OCI-LY1 (cell line): ENCODE measurements at regions not wholly inside any gene's neighbourhood (a gene's known extent, or its start where the extent isn't known, plus 50 kb on each side); places are given as distances from the start of the nearest gene placed in this dataset.

Source experiments
- H2AFZ ChIP-seq: fragments of 200-600 bp; sonication (generic), shearing (Covaris generic); 2 replicates; pipeline ENCODE4 v1.6.0; 2014; ENCODE audit warnings: antibody characterized with exemption, mild to moderate bottlenecking, low read length
- H3F3A ChIP-seq: fragments of 200-600 bp; sonication (generic), shearing (Covaris generic); 2 replicates; pipeline ENCODE4 v1.6.0; 2014; ENCODE audit warnings: mild to moderate bottlenecking, antibody characterized with exemption, low read length, moderate library complexity; ENCODE audit not compliant: insufficient read depth
- H3K27ac ChIP-seq: fragments of 200-600 bp; sonication (generic); 2 replicates; pipeline ENCODE4 v1.5.1; 2014; ENCODE audit warnings: low read length, mixed run types, mild to moderate bottlenecking, low read depth; ENCODE audit not compliant: poor library complexity, severe bottlenecking
- H3K27me3 ChIP-seq: fragments of 200-600 bp; sonication (generic); 2 replicates; pipeline ENCODE4 v1.6.0; 2014; ENCODE audit warnings: antibody characterized with exemption, mild to moderate bottlenecking, low read length, moderate library complexity; ENCODE audit not compliant: insufficient read depth
- H3K36me3 ChIP-seq: fragments of 200-600 bp; sonication (generic); 2 replicates; pipeline ENCODE4 v1.6.1; 2014; ENCODE audit warnings: mild to moderate bottlenecking, antibody characterized with exemption, low read length, moderate library complexity, mixed read lengths; ENCODE audit not compliant: insufficient read depth
- H3K4me1 ChIP-seq: fragments of 200-600 bp; sonication (generic); 2 replicates; pipeline ENCODE4 v1.5.1; 2014; ENCODE audit warnings: mild to moderate bottlenecking, low read length, moderate library complexity; ENCODE audit not compliant: insufficient read depth, severe bottlenecking
- H3K4me2 ChIP-seq: fragments of 200-600 bp; sonication (generic), shearing (Covaris generic); 2 replicates; pipeline ENCODE4 v1.6.1; 2014; ENCODE audit warnings: low read length
- H3K4me3 ChIP-seq: fragments of 200-600 bp; sonication (generic); 2 replicates; pipeline ENCODE4 v1.5.1; 2014; ENCODE audit warnings: low read length, low read depth, mild to moderate bottlenecking, mixed read lengths; ENCODE audit not compliant: poor library complexity, severe bottlenecking
- H3K79me2 ChIP-seq: fragments of 200-600 bp; shearing (Covaris generic); 2 replicates; pipeline ENCODE4 v1.6.1; 2016; ENCODE audit warnings: mixed run types, low read length, mixed read lengths; ENCODE audit not compliant: insufficient read depth
- H3K9ac ChIP-seq: fragments of 200-600 bp; sonication (generic), shearing (Covaris generic); 2 replicates; pipeline ENCODE4 v1.6.1; 2014; ENCODE audit warnings: mild to moderate bottlenecking, low read length, mixed read lengths
- H3K9me2 ChIP-seq: fragments of 200-600 bp; sonication (generic), shearing (Covaris generic); 2 replicates; pipeline ENCODE4 v1.6.1; 2014; ENCODE audit warnings: low read depth, mild to moderate bottlenecking, low read length, mixed read lengths
- H3K9me3 ChIP-seq: fragments of 200-600 bp; shearing (Covaris generic); 2 replicates; pipeline ENCODE4 v1.6.1; 2014; ENCODE audit warnings: low read length, mixed read lengths
- H4K20me1 ChIP-seq: fragments of 200-600 bp; sonication (generic), shearing (Covaris generic); 2 replicates; pipeline ENCODE4 v1.6.0; 2016; ENCODE audit warnings: mild to moderate bottlenecking, low read length; ENCODE audit not compliant: insufficient read depth
- CTCF ChIP-seq: fragments of 200-600 bp; sonication (generic), shearing (Covaris generic); IDR thresholded peaks from 2 replicates; pipeline ENCODE4 v1.5.1; 2017; ENCODE audit warnings: mild to moderate bottlenecking, antibody characterized with exemption, low read length, moderate library complexity, mixed read lengths
- EZH2 ChIP-seq: fragments of 200-600 bp; sonication (generic), shearing (Covaris generic); IDR thresholded peaks from 2 replicates; pipeline ENCODE4 v1.8.0; 2017; ENCODE audit warnings: borderline replicate concordance, mixed run types, mild to moderate bottlenecking, antibody characterized with exemption, low read length, moderate library complexity, mixed read lengths

- Histone ChIP-seq H2AFZ (no peak overlapping the region), H3K27ac (no peak overlapping the region), H3K27me3 (no peaks in the 10 kb centered on the region), H3F3A (no peaks in the 10 kb centered on the region), H3K4me1 (no peaks in the 10 kb centered on the region), H3K36me3 (no peaks in the 10 kb centered on the region), H3K9me2 (no peaks in the 10 kb centered on the region), H4K20me1 (no peaks in the 10 kb centered on the region), H3K79me2 (no peaks in the 10 kb centered on the region), H3K4me3 (no peak overlapping the region), H3K9ac (no peak overlapping the region), H3K9me3 (no peaks in the 10 kb centered on the region), H3K4me2 (no peak overlapping the region)
- TF ChIP-seq CTCF: no peak
- TF ChIP-seq EZH2: no peak
These were observed 59.4 kb upstream of the SLC35B3 start for GRCh38 chr6:8494730-8495129.

GRCh38 chr6:8492536-8493133, 57.3 kb upstream of the SLC35B3 start:
- TF ChIP-seq EZH2: no peak
- no peak for TF ChIP-seq CTCF
- no peaks in the 10 kb centered on the region for H3F3A ChIP-seq

More at GRCh38 chr6:8492536-8493133, 57.3 kb upstream of the SLC35B3 start:
- Histone ChIP-seq H3K79me2 (no peaks in the 10 kb centered on the region), H3K4me1 (no peaks in the 10 kb centered on the region), H3K9me3 (no peaks in the 10 kb centered on the region), H3K27ac (no peak overlapping the region), H3K4me3 (no peak overlapping the region), H2AFZ (no peak overlapping the region), H3K27me3 (no peaks in the 10 kb centered on the region), H3K4me2 (no peak overlapping the region), H3K36me3 (no peaks in the 10 kb centered on the region), H3K9ac (no peak overlapping the region), H4K20me1 (no peaks in the 10 kb centered on the region), H3K9me2 (no peaks in the 10 kb centered on the region)
